SK-N-SH (cell line): ENCODE measurements at regions not wholly inside any gene's neighbourhood (a gene's known extent, or its start where the extent isn't known, plus 50 kb on each side); places are given as distances from the start of the nearest gene placed in this dataset.

Experiments
- CTCF ChIA-PET: fragments of 300-600, 350-600 bp; formaldehyde crosslinking; extraction: SDS; loops from one replicate; lab custom pipeline; 2021; lab: Yijun Ruan, JAX
- POLR2A ChIA-PET: fragments of 350-600 bp; sonication (Branson Sonifier 250); formaldehyde crosslinking; extraction: SDS; loops from one replicate; lab custom pipeline; 2020; ENCODE audit warnings: antibody characterized with exemption, inconsistent platforms; lab: Yijun Ruan, JAX
- DNase-seq: peaks from one replicate; pipeline ENCODE4 v3.0.0; 2012
- H2AFZ ChIP-seq: fragments of 200-600 bp; sonication (generic); 2 replicates; pipeline ENCODE4 v1.8.1; 2016; ENCODE audit warnings: antibody characterized with exemption, mild to moderate bottlenecking, low read depth
- H3F3A ChIP-seq: fragments of 200-600 bp; sonication (generic); replicated peaks from 2 replicates; pipeline ENCODE3; 2016; ENCODE audit warnings: antibody characterized with exemption, mild to moderate bottlenecking; ENCODE audit not compliant: insufficient read depth
- H3K27ac ChIP-seq, 2 experiments: fragments of 200-500 bp in 1 of 2; fragments of 200-600 bp in 1 of 2; sonication (Bioruptor generic) in 1 of 2; sonication (generic), shearing (Covaris generic) in 1 of 2; 2 replicates each; pipeline versions ENCODE4 v1.5.1 to v1.6.1; 2014 to 2016; ENCODE audit warnings: low read depth in 2 of 2, inconsistent platforms in 1 of 2, low read length in 1 of 2, mild to moderate bottlenecking in 1 of 2, mixed read lengths in 1 of 2
- H3K27me3 ChIP-seq: fragments of 200-600 bp; sonication (generic), shearing (Covaris generic); 2 replicates; pipeline ENCODE4 v1.6.1; 2016; ENCODE audit warnings: mixed run types; ENCODE audit not compliant: insufficient read depth
- H3K36me3 ChIP-seq, 2 experiments: fragments of 200-500 bp in 1 of 2; fragments of 200-600 bp in 1 of 2; sonication (Bioruptor generic) in 1 of 2; sonication (generic) in 1 of 2; replicated peaks in 1 of 2; 2 replicates each; pipeline versions ENCODE3 to v1.5.1; 2014 to 2016; ENCODE audit warnings: low read length in 1 of 2, mild to moderate bottlenecking in 1 of 2; ENCODE audit not compliant: insufficient read depth in 2 of 2, control insufficient read depth in 1 of 2
- H3K4me1 ChIP-seq, 2 experiments: fragments of 200-500 bp in 1 of 2; fragments of 200-600 bp in 1 of 2; sonication (Bioruptor generic) in 1 of 2; sonication (generic), shearing (Covaris generic) in 1 of 2; 2 replicates each; pipeline versions ENCODE4 v1.5.1 to v1.6.1; 2014 to 2016; ENCODE audit warnings: low read depth in 1 of 2, low read length in 1 of 2, mixed run types in 1 of 2; ENCODE audit not compliant: insufficient read depth in 2 of 2, control insufficient read depth in 1 of 2
- H3K4me2 ChIP-seq: fragments of 200-600 bp; sonication (generic), shearing (Covaris generic); 2 replicates; pipeline ENCODE4 v1.6.1; 2017; ENCODE audit warnings: mixed run types
- H3K4me3 ChIP-seq, 2 experiments: fragments of 200-500 bp in 1 of 2; fragments of 200-600 bp in 1 of 2; sonication (Bioruptor generic) in 1 of 2; sonication (generic), shearing (Covaris generic) in 1 of 2; 2 replicates each; pipeline versions ENCODE4 v1.5.1 to v1.8.1; 2014 to 2016; ENCODE audit warnings: low read depth in 2 of 2, inconsistent platforms in 1 of 2, low read length in 1 of 2, mild to moderate bottlenecking in 1 of 2, mixed read lengths in 1 of 2, moderate library complexity in 1 of 2
- H3K79me2 ChIP-seq: fragments of 200-600 bp; sonication (generic); 2 replicates; pipeline ENCODE4 v1.8.1; 2017; ENCODE audit warnings: mild to moderate bottlenecking; ENCODE audit not compliant: insufficient read depth
- H3K9ac ChIP-seq: fragments of 200-600 bp; sonication (generic); 2 replicates; pipeline ENCODE4 v1.6.1; 2017; ENCODE audit warnings: mixed run types
- H3K9me2 ChIP-seq: fragments of 200-600 bp; sonication (generic); 2 replicates; pipeline ENCODE4 v1.6.1; 2017; ENCODE audit warnings: mixed run types
- H3K9me3 ChIP-seq: fragments of 200-600 bp; sonication (generic); 2 replicates; pipeline ENCODE4 v1.6.1; 2017; ENCODE audit warnings: mixed run types, mild to moderate bottlenecking, moderate library complexity
- H4K20me1 ChIP-seq: fragments of 200-600 bp; sonication (generic); 2 replicates; pipeline ENCODE4 v1.6.1; 2017; ENCODE audit warnings: mild to moderate bottlenecking, mixed run types; ENCODE audit not compliant: insufficient read depth
- CHD2 ChIP-seq: fragments of 150-350 bp; IDR thresholded peaks from 2 replicates; pipeline ENCODE4 v1.6.1; 2018; ENCODE audit warnings: low read length; ENCODE audit not compliant: partially characterized antibody
- FOXJ3 ChIP-seq: sonication (generic); formaldehyde crosslinking; IDR thresholded peaks from 2 replicates; pipeline ENCODE4 v1.5.1; 2020; ENCODE audit warnings: mild to moderate bottlenecking, missing genetic modification reagents
- FOXM1 ChIP-seq: IDR thresholded peaks from 2 replicates; pipeline ENCODE4 v1.4.0; 2012; ENCODE audit warnings: low read depth, mild to moderate bottlenecking
- IRF3 ChIP-seq: fragments of 150-350 bp; IDR thresholded peaks from 2 replicates; pipeline ENCODE4 v1.6.1; 2016; ENCODE audit warnings: mild to moderate bottlenecking, low read depth, low read length
- MAX ChIP-seq: IDR thresholded peaks from 2 replicates; pipeline ENCODE4 v1.4.0; 2012; ENCODE audit warnings: low read depth
- MXI1 ChIP-seq: IDR thresholded peaks from 2 replicates; pipeline ENCODE4 v1.6.1; 2012; ENCODE audit warnings: mild to moderate bottlenecking, low read depth, low read length, improper control_type of control experiment
- PBX3 ChIP-seq: IDR thresholded peaks from 2 replicates; pipeline ENCODE4; 2012
- POLR2AphosphoS5 ChIP-seq: IDR thresholded peaks from 2 replicates; pipeline ENCODE4 v1.6.1; 2012; ENCODE audit warnings: low read depth, low read length
- SMC3 ChIP-seq: IDR thresholded peaks from 2 replicates; pipeline ENCODE4 v1.6.1; 2012; ENCODE audit warnings: low read depth, low read length, improper control_type of control experiment
- TAF1 ChIP-seq: IDR thresholded peaks from 2 replicates; pipeline ENCODE4 v1.6.1; 2012; ENCODE audit warnings: low read depth, mild to moderate bottlenecking, low read length, moderate library complexity, borderline replicate concordance
- TCF12 ChIP-seq: IDR thresholded peaks from 2 replicates; pipeline ENCODE4 v1.4.0; 2012
- TEAD4 ChIP-seq: IDR thresholded peaks from 2 replicates; pipeline ENCODE4 v1.4.0; 2012; ENCODE audit warnings: mild to moderate bottlenecking, borderline replicate concordance; ENCODE audit not compliant: insufficient read depth
- USF1 ChIP-seq: IDR thresholded peaks from 2 replicates; pipeline ENCODE4 v1.4.0; 2012; ENCODE audit warnings: low read depth, borderline replicate concordance
- ZBTB33 ChIP-seq: IDR thresholded peaks from 2 replicates; pipeline ENCODE4 v1.4.0; 2012; ENCODE audit warnings: low read depth, borderline replicate concordance
- WGBS: methylation state at CpG from one replicate; pipeline ENCODE4 v1.1.6; 2017; ENCODE audit warnings: low lambda C conversion rate; 5-methylcytosine and 5-hydroxymethylcytosine counted together

- Histone ChIP-seq H3K9me3 (no peaks in the 10 kb centered on the region), H3K9me2 (no peaks in the 10 kb centered on the region), H3K79me2 (no peaks in the 10 kb centered on the region), H3K36me3 (no peaks in the 10 kb centered on the region), H3K4me1 (no peaks in the 10 kb centered on the region), H3K27ac (no peak overlapping the region), H3K4me2 (no peak overlapping the region), H3K4me3 (no peak overlapping the region), H4K20me1 (no peaks in the 10 kb centered on the region), H2AFZ (no peak overlapping the region), H3F3A (no peaks in the 10 kb centered on the region), H3K9ac (no peak overlapping the region), H3K27me3 (no peaks in the 10 kb centered on the region)
- ChIA-PET POLR2A (no interaction called here), CTCF (no interaction called here)
- DNase-seq: no peak
- TF ChIP-seq USF1 (no peak), TCF12 (no peak), POLR2AphosphoS5 (no peak), MAX (no peak)
- WGBS: 30% methylated on average over 2 of the region's 4 CpGs
Measured at GRCh38 chrX:91081873-91082272, 352.8 kb upstream of the PABPC5 start.

- POLR2A ChIA-PET: no interaction called here
- no peak overlapping the region for H3K4me2 ChIP-seq
- 9% methylated on average over 2 of the region's 2 CpGs for WGBS
- no peaks in the 10 kb centered on the region for H3K79me2 ChIP-seq
- no peaks in the 10 kb centered on the region for H3F3A ChIP-seq
- H3K4me1 ChIP-seq: no peaks in the 10 kb centered on the region
- H3K36me3 ChIP-seq: no peaks in the 10 kb centered on the region
- H4K20me1 ChIP-seq: no peaks in the 10 kb centered on the region
- no peak overlapping the region for H3K27ac ChIP-seq
- no peak overlapping the region for H3K4me3 ChIP-seq
- no peaks in the 10 kb centered on the region for H3K27me3 ChIP-seq
- no peak for DNase-seq
- H2AFZ ChIP-seq: no peak overlapping the region
- no peaks in the 10 kb centered on the region for H3K9me2 ChIP-seq
- TF ChIP-seq ZBTB33: no peak
- TF ChIP-seq, all 33 proteins: peak for 0
- Histone ChIP-seq H3K9me3 (no peaks in the 10 kb centered on the region), H3K9ac (no peak overlapping the region)
- CTCF ChIA-PET: no interaction called here
Measured at GRCh38 chrX:91108761-91109160, 325.9 kb upstream of the PABPC5 start.

- DNase-seq: no peak
- H3K9me3 ChIP-seq: no peaks in the 10 kb centered on the region
- POLR2A ChIA-PET: no interaction called here
- 0% methylated on average over 3 of the region's 3 CpGs for WGBS
- H4K20me1 ChIP-seq: no peaks in the 10 kb centered on the region
- no peaks in the 10 kb centered on the region for H3K36me3 ChIP-seq
- H3K9me2 ChIP-seq: no peaks in the 10 kb centered on the region; the same call in 1 of the 2 replicates
- no peak overlapping the region for H3K4me2 ChIP-seq
- H3K9ac ChIP-seq: no peak overlapping the region
- no peaks in the 10 kb centered on the region; the same call in 1 of the 2 replicates for H3K27me3 ChIP-seq
- no peaks in the 10 kb centered on the region for H3K79me2 ChIP-seq
- no peaks in the 10 kb centered on the region for H3F3A ChIP-seq
- H3K27ac ChIP-seq: no peak overlapping the region
- no peaks in the 10 kb centered on the region for H3K4me1 ChIP-seq
- CTCF ChIA-PET: no interaction called here
- H2AFZ ChIP-seq: no peak overlapping the region
- H3K4me3 ChIP-seq: no peak overlapping the region
- TF ChIP-seq TAF1 (no peak), IRF3 (no peak), TEAD4 (no peak), ZBTB33 (no peak), FOXJ3 (CRISPR knock-in tag) (no peak), FOXM1 (no peak), PBX3 (no peak), CHD2 (no peak), MXI1 (no peak), MAX (no peak), SMC3 (no peak)
Measured at GRCh38 chrX:91122151-91122694, 312.4 kb upstream of the PABPC5 start.
